Nephron progenitor cell (in vitro differentiated cells): ENCODE measurements at regions not wholly inside any gene's neighbourhood (a gene's known extent, or its start where the extent isn't known, plus 50 kb on each side); places are given as distances from the start of the nearest gene placed in this dataset.
"Not testable (repeated sequence)": the region's sequence is repeated elsewhere in the genome, so short reads cannot be mapped to it uniquely, and the experiment has no call there.

Experiments
- DNase-seq: peaks from one replicate; pipeline ENCODE4 v3.0.0; 2021
- H3K27ac Mint-ChIP-seq: 2 replicates; pipeline ENCODE4 v1.8.0; 2021; ENCODE audit warnings: mild to moderate bottlenecking, moderate library complexity, mixed read lengths
- H3K27me3 Mint-ChIP-seq: 2 replicates; pipeline ENCODE4 v1.8.0; 2021; ENCODE audit warnings: mild to moderate bottlenecking, low read depth, mixed read lengths; ENCODE audit not compliant: poor library complexity
- H3K36me3 Mint-ChIP-seq: 2 replicates; pipeline ENCODE4 v1.8.0; 2021; ENCODE audit warnings: low read depth, mixed read lengths
- H3K4me1 Mint-ChIP-seq: 2 replicates; pipeline ENCODE4 v1.8.0; 2021; ENCODE audit warnings: mixed read lengths
- H3K4me3 Mint-ChIP-seq: 2 replicates; pipeline ENCODE4 v1.8.0; 2021; ENCODE audit warnings: mild to moderate bottlenecking, moderate library complexity, mixed read lengths
- H3K9me3 Mint-ChIP-seq: 2 replicates; pipeline ENCODE4 v1.8.0; 2021; ENCODE audit warnings: mild to moderate bottlenecking, moderate library complexity, mixed read lengths
- TF ChIP-seq, protein P1 (sequence below): fragments of 200-600 bp; sonication (generic); IDR thresholded peaks from 2 replicates; pipeline ENCODE4 v1.5.0; 2021; ENCODE audit warnings: antibody characterized with exemption

DNA sequence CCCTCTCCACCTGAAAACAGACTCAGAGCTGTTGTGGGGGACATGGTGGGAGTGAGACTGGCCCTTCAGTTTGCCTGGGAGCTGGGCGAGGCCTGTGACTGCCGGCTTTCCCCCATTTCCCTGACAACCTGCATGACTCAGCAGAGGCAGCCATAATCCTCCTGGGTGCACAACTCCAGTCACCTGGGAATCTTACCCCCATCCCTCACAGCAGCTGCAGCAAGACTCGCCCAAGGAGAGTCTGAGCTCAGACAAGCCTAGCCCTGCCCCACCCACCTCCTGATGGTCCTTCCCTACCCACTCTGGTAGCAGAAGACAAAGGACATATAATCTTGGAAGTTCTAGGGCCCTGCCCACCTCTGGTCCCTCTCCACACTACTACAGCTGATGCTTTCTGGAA, 207.3 kb upstream of the ARID2 start:
- peaks cover 31% of the 10 kb centered on the region for H3K36me3 Mint-ChIP-seq
- H3K4me1 Mint-ChIP-seq: no peaks in the 10 kb centered on the region
- H3K4me3 Mint-ChIP-seq: no peak overlapping the region
- H3K27me3 Mint-ChIP-seq: no peaks in the 10 kb centered on the region
- H3K9me3 Mint-ChIP-seq: peaks cover 44% of the 10 kb centered on the region
- DNase-seq: no peak
- no peak overlapping the region for H3K27ac Mint-ChIP-seq
- TF ChIP-seq, protein P1, sequence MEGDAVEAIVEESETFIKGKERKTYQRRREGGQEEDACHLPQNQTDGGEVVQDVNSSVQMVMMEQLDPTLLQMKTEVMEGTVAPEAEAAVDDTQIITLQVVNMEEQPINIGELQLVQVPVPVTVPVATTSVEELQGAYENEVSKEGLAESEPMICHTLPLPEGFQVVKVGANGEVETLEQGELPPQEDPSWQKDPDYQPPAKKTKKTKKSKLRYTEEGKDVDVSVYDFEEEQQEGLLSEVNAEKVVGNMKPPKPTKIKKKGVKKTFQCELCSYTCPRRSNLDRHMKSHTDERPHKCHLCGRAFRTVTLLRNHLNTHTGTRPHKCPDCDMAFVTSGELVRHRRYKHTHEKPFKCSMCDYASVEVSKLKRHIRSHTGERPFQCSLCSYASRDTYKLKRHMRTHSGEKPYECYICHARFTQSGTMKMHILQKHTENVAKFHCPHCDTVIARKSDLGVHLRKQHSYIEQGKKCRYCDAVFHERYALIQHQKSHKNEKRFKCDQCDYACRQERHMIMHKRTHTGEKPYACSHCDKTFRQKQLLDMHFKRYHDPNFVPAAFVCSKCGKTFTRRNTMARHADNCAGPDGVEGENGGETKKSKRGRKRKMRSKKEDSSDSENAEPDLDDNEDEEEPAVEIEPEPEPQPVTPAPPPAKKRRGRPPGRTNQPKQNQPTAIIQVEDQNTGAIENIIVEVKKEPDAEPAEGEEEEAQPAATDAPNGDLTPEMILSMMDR: no peak

DNA sequence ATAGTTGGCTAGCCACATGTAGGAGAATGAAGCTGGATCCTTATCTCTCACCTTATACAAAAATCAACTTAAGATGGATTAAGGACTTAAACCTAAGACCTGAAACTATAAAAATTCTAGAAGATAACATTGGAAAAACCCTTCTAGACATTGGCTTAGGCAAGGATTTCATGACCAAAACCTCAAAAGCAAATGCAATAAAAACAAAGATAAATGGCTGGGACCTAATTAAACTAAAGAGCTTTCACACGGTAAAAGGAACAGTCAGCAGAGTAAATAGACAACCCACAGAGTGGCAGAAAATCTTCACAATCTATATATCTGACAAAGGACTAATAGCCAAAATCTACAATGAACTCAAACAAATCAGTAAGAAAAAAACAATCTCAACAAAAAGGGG, 202.7 kb upstream of the ARID2 start:
- not testable (repeated sequence) for H3K4me3 Mint-ChIP-seq, H3K27me3 Mint-ChIP-seq, DNase-seq, H3K27ac Mint-ChIP-seq, H3K4me1 Mint-ChIP-seq
- peaks cover 49% of the 10 kb centered on the region for H3K36me3 Mint-ChIP-seq
- H3K9me3 Mint-ChIP-seq: peaks cover 69% of the 10 kb centered on the region

DNA sequence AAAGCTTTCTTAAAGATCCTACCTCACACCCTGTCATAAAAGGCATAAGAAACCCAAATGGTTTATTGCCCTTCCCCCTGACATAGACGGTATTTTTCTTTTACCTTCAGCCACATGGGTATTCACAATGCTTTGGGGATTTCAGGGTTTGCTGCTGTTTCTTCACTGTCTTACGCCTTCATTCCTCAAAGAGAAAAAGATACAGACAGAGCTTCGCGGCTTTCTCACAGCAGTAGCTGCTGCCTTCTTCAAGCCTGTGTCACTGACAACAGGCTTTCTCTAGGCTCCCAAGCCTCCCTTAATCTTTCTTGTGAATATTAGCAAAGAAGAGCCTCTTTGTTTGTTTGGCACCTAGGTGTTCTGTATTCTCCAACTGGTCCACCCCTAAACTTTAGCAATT, 197.4 kb upstream of the ARID2 start:
- Mint-ChIP-seq H3K27ac (peak overlapping the region; percentile 99), H3K9me3 (peaks cover 31% of the 10 kb centered on the region), H3K4me3 (no peak overlapping the region), H3K27me3 (no peaks in the 10 kb centered on the region), H3K4me1 (peaks cover 13% of the 10 kb centered on the region), H3K36me3 (peaks cover 19% of the 10 kb centered on the region)
- TF ChIP-seq, protein P1: no peak
- DNase-seq: no peak

DNA sequence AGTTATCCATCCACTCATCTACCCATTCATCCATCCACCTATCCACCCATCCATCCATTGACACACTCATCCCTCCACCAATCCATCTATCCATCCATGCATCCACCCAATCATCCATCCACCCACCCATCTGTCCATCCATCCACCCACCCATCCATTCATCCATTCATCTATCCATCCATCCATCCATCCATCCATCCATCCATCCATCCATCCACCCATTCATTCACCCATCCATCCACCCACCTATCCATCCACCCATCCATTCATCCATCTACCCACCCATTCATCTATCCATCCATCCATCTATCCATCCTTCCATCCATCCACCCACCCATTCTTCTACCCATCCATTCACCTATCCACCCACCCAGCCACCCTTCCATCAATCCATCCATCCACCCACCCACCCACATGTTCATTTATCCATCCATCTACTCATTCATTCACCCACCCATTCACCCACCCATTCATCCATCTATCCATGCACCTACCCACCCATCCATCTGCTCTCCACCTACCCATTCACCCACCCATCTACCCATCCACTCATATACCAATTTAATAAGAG, 193.8 kb upstream of the ARID2 start:
- peaks cover 6% of the 10 kb centered on the region for H3K36me3 Mint-ChIP-seq
- H3K4me3 Mint-ChIP-seq: no peak overlapping the region
- H3K27ac Mint-ChIP-seq: no peak overlapping the region
- H3K27me3 Mint-ChIP-seq: no peaks in the 10 kb centered on the region
- no peak for DNase-seq
- peaks cover 7% of the 10 kb centered on the region for H3K9me3 Mint-ChIP-seq
- TF ChIP-seq, protein P1: no peak
- H3K4me1 Mint-ChIP-seq: peaks cover 13% of the 10 kb centered on the region

DNA sequence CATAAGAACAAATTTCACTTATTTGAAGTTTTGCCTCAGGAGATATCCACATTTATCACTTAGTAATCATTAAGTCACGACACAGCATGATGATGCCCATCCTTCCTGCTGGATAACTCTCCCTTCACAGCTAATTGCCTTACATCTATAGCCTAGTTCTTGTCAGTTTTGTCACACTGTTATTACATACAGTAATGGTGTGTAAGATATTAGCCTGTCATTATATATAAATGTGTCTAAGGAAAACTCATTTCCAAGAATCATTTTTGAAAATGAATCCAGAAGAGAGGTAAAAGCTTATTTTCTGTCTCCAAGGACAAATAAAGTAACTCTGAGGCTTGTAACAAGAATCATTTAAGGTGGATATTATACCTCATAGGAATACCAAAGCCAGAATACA, 193.2 kb upstream of the ARID2 start:
- H3K4me1 Mint-ChIP-seq: peaks cover 12% of the 10 kb centered on the region
- H3K27me3 Mint-ChIP-seq: no peaks in the 10 kb centered on the region

DNA sequence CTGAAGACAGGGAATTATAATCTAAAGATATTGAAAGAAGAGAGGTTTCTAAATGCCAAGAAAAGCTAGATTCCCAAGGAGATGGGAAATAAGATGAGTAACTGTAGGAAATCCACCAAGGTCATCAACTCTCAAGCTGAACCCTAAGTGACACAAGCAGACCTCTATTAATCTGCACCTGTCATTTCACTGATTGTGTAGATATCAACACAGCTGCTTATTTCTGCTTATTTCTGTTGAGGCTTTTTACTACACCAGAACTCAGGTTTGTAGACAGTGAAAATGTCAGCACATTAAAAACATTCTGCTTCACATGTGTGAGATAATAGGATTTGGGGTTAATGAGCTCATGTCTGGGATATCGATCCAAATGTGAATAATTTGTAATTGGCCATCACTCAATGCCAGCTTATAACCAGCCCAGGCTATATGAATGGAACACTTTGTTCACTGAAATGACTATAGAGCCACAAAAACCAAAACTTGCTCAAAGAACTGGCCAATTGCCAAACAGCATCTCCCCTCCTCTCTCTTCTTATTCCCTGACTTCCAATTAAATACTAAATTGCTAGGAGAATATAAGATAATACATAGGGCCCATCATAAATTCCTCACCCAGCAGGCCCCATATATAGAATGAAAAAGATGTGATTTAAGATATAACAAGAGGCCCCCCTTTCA, 188.7 kb upstream of the ARID2 start:
- H3K36me3 Mint-ChIP-seq: no peaks in the 10 kb centered on the region
- H3K4me3 Mint-ChIP-seq: no peak overlapping the region
- H3K9me3 Mint-ChIP-seq: no peaks in the 10 kb centered on the region
- no peak overlapping the region for H3K27ac Mint-ChIP-seq
- peaks cover 6% of the 10 kb centered on the region for H3K27me3 Mint-ChIP-seq
- H3K4me1 Mint-ChIP-seq: peaks cover 11% of the 10 kb centered on the region
- DNase-seq: no peak
- TF ChIP-seq, protein P1: no peak

More for the DNA sequence above, 193.2 kb upstream of the ARID2 start:
- Mint-ChIP-seq H3K36me3 (peaks cover 5% of the 10 kb centered on the region), H3K4me3 (no peak overlapping the region), H3K27ac (no peak overlapping the region), H3K9me3 (peaks cover 4% of the 10 kb centered on the region)
- no peak for DNase-seq
- TF ChIP-seq, protein P1: no peak
